ENCODE measurements at regions not wholly inside any gene's neighbourhood (a gene's known extent, or its start where the extent isn't known, plus 50 kb on each side); places are given as distances from the start of the nearest gene placed in this dataset.

- no peak overlapping the region for H3K27ac ChIP-seq (ENCODE audit: low read depth in 1 of 2, low read length in 2 of 2)
- TF ChIP-seq, protein P1, sequence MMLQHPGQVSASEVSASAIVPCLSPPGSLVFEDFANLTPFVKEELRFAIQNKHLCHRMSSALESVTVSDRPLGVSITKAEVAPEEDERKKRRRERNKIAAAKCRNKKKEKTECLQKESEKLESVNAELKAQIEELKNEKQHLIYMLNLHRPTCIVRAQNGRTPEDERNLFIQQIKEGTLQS (IDR thresholded peaks at IDR 0.05) = no peak
- TF ChIP-seq NR2F2 (IDR thresholded peaks at IDR 0.05) (no peak), YY1 (IDR thresholded peaks at IDR 0.05) (no peak), TAF1 (conservative IDR thresholded peaks at IDR 0.05) (no peak), HNF4G (IDR thresholded peaks at IDR 0.05) (no peak), MAX (IDR thresholded peaks at IDR 0.05) (no peak), HNF4A (conservative IDR thresholded peaks at IDR 0.05) (no peak), FOXA2 (IDR thresholded peaks at IDR 0.05) (no peak), GABPA (IDR thresholded peaks at IDR 0.05 in 1 of 2, conservative IDR thresholded peaks at IDR 0.05 in 1 of 2) (no peak), CTCF (IDR thresholded peaks at IDR 0.05; ENCODE audit: low read depth, low read length, missing input control) (no peak), SP1 (IDR thresholded peaks at IDR 0.05) (no peak), JUND (IDR thresholded peaks at IDR 0.05) (no peak), EGR1 (IDR thresholded peaks at IDR 0.05; ENCODE audit: low read depth in 2 of 2) (no peak)
- H3K9ac ChIP-seq (ENCODE audit: low read depth in 1 of 2, low read length in 2 of 2) = no peak overlapping the region
- H3K4me3 ChIP-seq (ENCODE audit: low read depth in 1 of 3, low read length in 3 of 3) = no peak overlapping the region
- DNase-seq (ENCODE audit: low spot score) = no peak
- no peaks in the 10 kb centered on the region for H3K27me3 ChIP-seq (ENCODE audit: control insufficient read depth in 4 of 4, insufficient read depth in 4 of 4, low read length in 3 of 4)
- no peaks in the 10 kb centered on the region for H3K4me1 ChIP-seq (ENCODE audit: control insufficient read depth in 4 of 4, insufficient read depth in 4 of 4, low read length in 3 of 4)
- H3K36me3 ChIP-seq (ENCODE audit: control insufficient read depth in 4 of 4, insufficient read depth in 3 of 4, low read depth in 1 of 4, low read length in 3 of 4) = no peaks in the 10 kb centered on the region
- H3K9me3 ChIP-seq (ENCODE audit: control insufficient read depth in 4 of 4, low read length in 3 of 4) = no peaks in the 10 kb centered on the region
Observed at GRCh38 chr12:61272441-61272840, 987.8 kb upstream of the USP15 start.

GRCh38 chr12:61282790-61283575 is 977.2 kb upstream of the USP15 start:
- Histone ChIP-seq H3K4me1 (ENCODE audit: control insufficient read depth in 4 of 4, insufficient read depth in 4 of 4, low read length in 3 of 4) (peaks cover 0 to 9% (median 1%) of the 10 kb centered on the region in 4 donors), H3K27me3 (ENCODE audit: control insufficient read depth in 4 of 4, insufficient read depth in 4 of 4, low read length in 3 of 4) (no peaks in the 10 kb centered on the region), H3K27ac (ENCODE audit: low read depth in 1 of 2, low read length in 2 of 2) (peak overlapping the region; percentile 45 to 67), H3K4me3 (ENCODE audit: low read depth in 1 of 3, low read length in 3 of 3) (no peak overlapping the region), H3K9ac (ENCODE audit: low read depth in 1 of 2, low read length in 2 of 2) (no peak overlapping the region), H3K9me3 (ENCODE audit: control insufficient read depth in 4 of 4, low read length in 3 of 4) (peaks cover 2 to 15% (median 9%) of the 10 kb centered on the region in 4 donors), H3K36me3 (ENCODE audit: control insufficient read depth in 4 of 4, insufficient read depth in 3 of 4, low read depth in 1 of 4, low read length in 3 of 4) (no peaks in the 10 kb centered on the region)
- TF ChIP-seq RXRA (IDR thresholded peaks at IDR 0.05) (peak; percentile 55 to 66), FOXA2 (IDR thresholded peaks at IDR 0.05) (peak; percentile 57), YY1 (IDR thresholded peaks at IDR 0.05) (peak; percentile 93), CTCF (IDR thresholded peaks at IDR 0.05; ENCODE audit: low read depth, low read length, missing input control) (no peak), MAX (IDR thresholded peaks at IDR 0.05) (peak; percentile 78), GABPA (IDR thresholded peaks at IDR 0.05 in 1 of 2, conservative IDR thresholded peaks at IDR 0.05 in 1 of 2) (peak in 1 of 2 donors; percentile 25), TAF1 (conservative IDR thresholded peaks at IDR 0.05) (peak; percentile 26), HNF4G (IDR thresholded peaks at IDR 0.05) (peak; percentile 96), HNF4A (conservative IDR thresholded peaks at IDR 0.05) (peak; percentile 98 to 99), JUND (IDR thresholded peaks at IDR 0.05) (peak; percentile 65 to 81), SP1 (IDR thresholded peaks at IDR 0.05) (peak; percentile 96), FOXA1 (IDR thresholded peaks at IDR 0.05) (peak; percentile 15), NR2F2 (IDR thresholded peaks at IDR 0.05) (no peak), RAD21 (IDR thresholded peaks at IDR 0.05) (peak; percentile 67 to 68), EGR1 (IDR thresholded peaks at IDR 0.05; ENCODE audit: low read depth in 2 of 2) (peak in 1 of 2 donors; percentile 69)
- TF ChIP-seq, protein P1 (IDR thresholded peaks at IDR 0.05) = peak; percentile 60
- TF ChIP-seq, protein P2, sequence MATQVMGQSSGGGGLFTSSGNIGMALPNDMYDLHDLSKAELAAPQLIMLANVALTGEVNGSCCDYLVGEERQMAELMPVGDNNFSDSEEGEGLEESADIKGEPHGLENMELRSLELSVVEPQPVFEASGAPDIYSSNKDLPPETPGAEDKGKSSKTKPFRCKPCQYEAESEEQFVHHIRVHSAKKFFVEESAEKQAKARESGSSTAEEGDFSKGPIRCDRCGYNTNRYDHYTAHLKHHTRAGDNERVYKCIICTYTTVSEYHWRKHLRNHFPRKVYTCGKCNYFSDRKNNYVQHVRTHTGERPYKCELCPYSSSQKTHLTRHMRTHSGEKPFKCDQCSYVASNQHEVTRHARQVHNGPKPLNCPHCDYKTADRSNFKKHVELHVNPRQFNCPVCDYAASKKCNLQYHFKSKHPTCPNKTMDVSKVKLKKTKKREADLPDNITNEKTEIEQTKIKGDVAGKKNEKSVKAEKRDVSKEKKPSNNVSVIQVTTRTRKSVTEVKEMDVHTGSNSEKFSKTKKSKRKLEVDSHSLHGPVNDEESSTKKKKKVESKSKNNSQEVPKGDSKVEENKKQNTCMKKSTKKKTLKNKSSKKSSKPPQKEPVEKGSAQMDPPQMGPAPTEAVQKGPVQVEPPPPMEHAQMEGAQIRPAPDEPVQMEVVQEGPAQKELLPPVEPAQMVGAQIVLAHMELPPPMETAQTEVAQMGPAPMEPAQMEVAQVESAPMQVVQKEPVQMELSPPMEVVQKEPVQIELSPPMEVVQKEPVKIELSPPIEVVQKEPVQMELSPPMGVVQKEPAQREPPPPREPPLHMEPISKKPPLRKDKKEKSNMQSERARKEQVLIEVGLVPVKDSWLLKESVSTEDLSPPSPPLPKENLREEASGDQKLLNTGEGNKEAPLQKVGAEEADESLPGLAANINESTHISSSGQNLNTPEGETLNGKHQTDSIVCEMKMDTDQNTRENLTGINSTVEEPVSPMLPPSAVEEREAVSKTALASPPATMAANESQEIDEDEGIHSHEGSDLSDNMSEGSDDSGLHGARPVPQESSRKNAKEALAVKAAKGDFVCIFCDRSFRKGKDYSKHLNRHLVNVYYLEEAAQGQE (IDR thresholded peaks at IDR 0.05) = peak; percentile 77
- TF ChIP-seq, protein P3, sequence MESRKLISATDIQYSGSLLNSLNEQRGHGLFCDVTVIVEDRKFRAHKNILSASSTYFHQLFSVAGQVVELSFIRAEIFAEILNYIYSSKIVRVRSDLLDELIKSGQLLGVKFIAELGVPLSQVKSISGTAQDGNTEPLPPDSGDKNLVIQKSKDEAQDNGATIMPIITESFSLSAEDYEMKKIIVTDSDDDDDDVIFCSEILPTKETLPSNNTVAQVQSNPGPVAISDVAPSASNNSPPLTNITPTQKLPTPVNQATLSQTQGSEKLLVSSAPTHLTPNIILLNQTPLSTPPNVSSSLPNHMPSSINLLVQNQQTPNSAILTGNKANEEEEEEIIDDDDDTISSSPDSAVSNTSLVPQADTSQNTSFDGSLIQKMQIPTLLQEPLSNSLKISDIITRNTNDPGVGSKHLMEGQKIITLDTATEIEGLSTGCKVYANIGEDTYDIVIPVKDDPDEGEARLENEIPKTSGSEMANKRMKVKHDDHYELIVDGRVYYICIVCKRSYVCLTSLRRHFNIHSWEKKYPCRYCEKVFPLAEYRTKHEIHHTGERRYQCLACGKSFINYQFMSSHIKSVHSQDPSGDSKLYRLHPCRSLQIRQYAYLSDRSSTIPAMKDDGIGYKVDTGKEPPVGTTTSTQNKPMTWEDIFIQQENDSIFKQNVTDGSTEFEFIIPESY (IDR thresholded peaks at IDR 0.05) = peak; percentile 82
- 26% methylated on average over 3 of the region's 3 CpGs for WGBS
- no peak for DNase-seq (ENCODE audit: low spot score)
